GM12878 (cell line): ENCODE measurements at regions not wholly inside any gene's neighbourhood (a gene's known extent, or its start where the extent isn't known, plus 50 kb on each side); places are given as distances from the start of the nearest gene placed in this dataset.

Experiments used
- ATAC-seq: fragments of 200-7000 bp; cut with Tn5 transposase; 3 replicates; pipeline ENCODE4 v1.9.1; 2020; ENCODE audit warnings: mild to moderate bottlenecking, moderate library complexity
- BruUV-seq: library from RNA; stranded (reverse); fragments of 400-500 nt; replicated peaks from 2 replicates; lab custom pipeline; 2021; lab: Mats Ljungman, UMichigan
- CTCF ChIA-PET: fragments of 300-600 bp; sonication (Branson Sonifier 250); formaldehyde crosslinking; extraction: SDS; loops from one replicate; lab custom pipeline; 2021; ENCODE audit warnings: inconsistent platforms; lab: Yijun Ruan, JAX
- POLR2A ChIA-PET: fragments of 350-600 bp; formaldehyde crosslinking; extraction: SDS; loops from one replicate; lab custom pipeline; 2021; ENCODE audit warnings: inconsistent platforms; lab: Charles Lee
- RAD21 ChIA-PET: fragments of 300-600 bp; sonication (Branson Sonifier 250); formaldehyde crosslinking; loops from one replicate; lab custom pipeline; 2023; ENCODE audit warnings: antibody characterized with exemption; ENCODE audit not compliant: unreplicated experiment; lab: Charles Lee
- SMC1A ChIA-PET: fragments of 300-600 bp; sonication (Branson Sonifier 250); formaldehyde crosslinking; loops from one replicate; lab custom pipeline; 2023; ENCODE audit not compliant: unreplicated experiment, uncharacterized antibody; lab: Charles Lee
- DNase-seq: peaks from one replicate; pipeline ENCODE4 v3.0.0-alpha.2; 2011; ENCODE audit warnings: low read depth, low spot score
- FAIRE-seq: peaks from 3 replicates; lab custom pipeline; 2011; peaks lifted over from hg19 to GRCh38; lab: Jason Lieb, UNC
- H2AFZ ChIP-seq: 2 replicates; pipeline ENCODE4 v1.6.0; 2011; ENCODE audit warnings: low read depth, low read length, control low read depth; ENCODE audit not compliant: control insufficient read depth
- H3K27ac ChIP-seq: 2 replicates; pipeline ENCODE4 v1.5.1; 2011; ENCODE audit warnings: control low read depth; ENCODE audit not compliant: control insufficient read depth, insufficient read depth
- H3K27me3 ChIP-seq, 2 experiments: replicated peaks in 1 of 2; 2 replicates each; pipeline versions ENCODE4 v1.6.0 to v1.6.1; 2011; ENCODE audit warnings: low read length in 1 of 2; ENCODE audit not compliant: control insufficient read depth in 2 of 2, insufficient read depth in 2 of 2
- H3K36me3 ChIP-seq, 2 experiments: 2 replicates each; pipeline ENCODE4 v1.5.1; 2011; ENCODE audit warnings: low read length in 1 of 2; ENCODE audit not compliant: control insufficient read depth in 2 of 2, insufficient read depth in 2 of 2
- H3K4me1 ChIP-seq: 2 replicates; pipeline ENCODE4 v1.6.1; 2011; ENCODE audit warnings: mild to moderate bottlenecking, low read length, moderate library complexity, mixed read lengths; ENCODE audit not compliant: control insufficient read depth, insufficient read depth
- H3K4me2 ChIP-seq: 2 replicates; pipeline ENCODE4 v1.6.0; 2011; ENCODE audit warnings: control low read depth; ENCODE audit not compliant: control insufficient read depth, insufficient read depth
- H3K4me3 ChIP-seq: fragments of 200-600 bp; sonication (generic); 2 replicates; pipeline ENCODE4 v1.5.1; 2016
- H3K79me2 ChIP-seq: 2 replicates; pipeline ENCODE4 v1.6.0; 2011; ENCODE audit warnings: low read length; ENCODE audit not compliant: control insufficient read depth, insufficient read depth
- H3K9ac ChIP-seq: 2 replicates; pipeline ENCODE4 v1.8.0; 2011; ENCODE audit warnings: low read length, control low read depth, mixed read lengths; ENCODE audit not compliant: control insufficient read depth, insufficient read depth
- H3K9me3 ChIP-seq: replicated peaks from 3 replicates; pipeline ENCODE4 v1.5.1; 2011; ENCODE audit warnings: mild to moderate bottlenecking, low read length; ENCODE audit not compliant: control insufficient read depth, insufficient read depth
- H4K20me1 ChIP-seq: 2 replicates; pipeline ENCODE4 v1.6.0; 2011; ENCODE audit not compliant: control insufficient read depth, insufficient read depth
- BACH1 ChIP-seq: fragments of 450-650 bp; IDR thresholded peaks from 2 replicates; pipeline ENCODE4 v1.6.1; 2017; ENCODE audit warnings: mild to moderate bottlenecking, borderline replicate concordance
- DPF2 ChIP-seq: fragments of 450-650 bp; IDR thresholded peaks from 2 replicates; pipeline ENCODE4 v1.6.1; 2017; ENCODE audit warnings: mild to moderate bottlenecking
- FOXK2 ChIP-seq: fragments of 450-650 bp; IDR thresholded peaks from 2 replicates; pipeline ENCODE4 v1.6.1; 2017; ENCODE audit warnings: mild to moderate bottlenecking, moderate library complexity
- MYB ChIP-seq: fragments of 150-350 bp; IDR thresholded peaks from 2 replicates; pipeline ENCODE4 v1.6.1; 2014; ENCODE audit warnings: mild to moderate bottlenecking, low read depth, low read length, borderline replicate concordance
- NBN ChIP-seq: fragments of 450-650 bp; IDR thresholded peaks from 2 replicates; pipeline ENCODE4 v1.6.1; 2016
- NFIC ChIP-seq: IDR thresholded peaks from 2 replicates; pipeline ENCODE4 v1.6.1; 2012; ENCODE audit warnings: low read depth, mild to moderate bottlenecking, inconsistent platforms, low read length, moderate library complexity
- NFYA ChIP-seq: IDR thresholded peaks from 2 replicates; pipeline ENCODE4 v1.6.1; 2011; ENCODE audit warnings: low read depth, mild to moderate bottlenecking, low read length, improper control_type of control experiment, borderline replicate concordance
- PML ChIP-seq: IDR thresholded peaks from 2 replicates; pipeline ENCODE4 v1.6.1; 2012; ENCODE audit warnings: low read length, inconsistent platforms
- POU2F2 ChIP-seq: IDR thresholded peaks from 3 replicates; pipeline ENCODE4 v1.6.1; 2011; ENCODE audit warnings: low read depth, mild to moderate bottlenecking, low read length, borderline replicate concordance
- RCOR1 ChIP-seq: conservative IDR thresholded peaks from 2 replicates; pipeline ENCODE4 v1.6.1; 2012; ENCODE audit warnings: low read depth, low read length, improper control_type of control experiment
- SIX5 ChIP-seq: IDR thresholded peaks from 2 replicates; pipeline ENCODE4 v1.6.1; 2011; ENCODE audit warnings: mild to moderate bottlenecking, low read depth, low read length, moderate library complexity; ENCODE audit not compliant: severe bottlenecking
- TARDBP ChIP-seq: IDR thresholded peaks from 2 replicates; pipeline ENCODE4 v1.6.1; 2016; ENCODE audit warnings: borderline replicate concordance
- WGBS: methylation state at CpG from one replicate; pipeline ENCODE4 v1.1.6; 2016; ENCODE audit warnings: low lambda C conversion rate; ENCODE audit not compliant: insufficient replicate concordance, insufficient coverage; ENCODE audit errors: missing lambda C conversion rate; 5-methylcytosine and 5-hydroxymethylcytosine counted together
- in situ Hi-C: fragments of 300-500 bp; cut with MboI; formaldehyde crosslinking; loops from 9 replicates; pipeline ENCODE4 v1.14.3; 2018; ENCODE audit warnings: mixed read lengths
- intact Hi-C: fragments of 100-400 bp; cut with micrococcal nuclease; formaldehyde crosslinking; loops from one replicate; pipeline ENCODE4 v1.14.2; 2022; ENCODE audit not compliant: unreplicated experiment
- TF ChIP-seq, protein P1 (sequence below): IDR thresholded peaks from 2 replicates; pipeline ENCODE4 v1.6.1; 2012; ENCODE audit warnings: low read depth, low read length, improper control_type of control experiment
- TF ChIP-seq, protein P2 (sequence below): IDR thresholded peaks from 2 replicates; pipeline ENCODE4 v1.6.1; 2012; ENCODE audit warnings: low read length, inconsistent platforms

DNA sequence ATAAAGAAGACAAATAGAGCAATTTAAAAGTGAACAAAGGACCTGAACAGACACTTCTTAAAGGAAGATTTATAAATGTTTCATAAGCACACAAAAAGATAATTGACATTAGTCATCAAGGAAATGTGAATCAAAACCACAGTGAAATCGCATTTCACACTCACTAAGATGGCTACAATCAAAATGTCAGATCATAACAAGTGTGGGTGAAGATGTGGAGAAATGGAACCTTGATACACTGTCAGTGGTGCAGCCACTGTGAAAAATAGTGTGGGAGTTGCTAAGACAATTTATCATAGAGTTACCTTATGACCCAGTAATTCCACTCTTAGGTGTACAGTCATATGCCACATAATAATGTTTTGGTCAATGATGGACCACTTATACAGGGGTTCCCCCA is 54.5 kb upstream of the HTR4 start:
- Histone ChIP-seq H3K4me3 (no peak overlapping the region), H3K4me2 (no peak overlapping the region)
- CTCF ChIA-PET: no interaction called here
- 0% methylated on average over 1 of the region's 1 CpG for WGBS
- in situ Hi-C loops (no loop called here), intact Hi-C loops (no loop called here)
- no TSS peak for BruUV-seq
- TF ChIP-seq TARDBP: no peak
- no peak for TF ChIP-seq PML
- no peak for TF ChIP-seq NFYA
- TF ChIP-seq POU2F2: no peak
- TF ChIP-seq NFIC: no peak
- no peak for TF ChIP-seq DPF2
- TF ChIP-seq, protein P1, sequence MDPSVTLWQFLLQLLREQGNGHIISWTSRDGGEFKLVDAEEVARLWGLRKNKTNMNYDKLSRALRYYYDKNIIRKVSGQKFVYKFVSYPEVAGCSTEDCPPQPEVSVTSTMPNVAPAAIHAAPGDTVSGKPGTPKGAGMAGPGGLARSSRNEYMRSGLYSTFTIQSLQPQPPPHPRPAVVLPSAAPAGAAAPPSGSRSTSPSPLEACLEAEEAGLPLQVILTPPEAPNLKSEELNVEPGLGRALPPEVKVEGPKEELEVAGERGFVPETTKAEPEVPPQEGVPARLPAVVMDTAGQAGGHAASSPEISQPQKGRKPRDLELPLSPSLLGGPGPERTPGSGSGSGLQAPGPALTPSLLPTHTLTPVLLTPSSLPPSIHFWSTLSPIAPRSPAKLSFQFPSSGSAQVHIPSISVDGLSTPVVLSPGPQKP: no peak
- TF ChIP-seq FOXK2: no peak
- TF ChIP-seq MYB: no peak
- no peak for TF ChIP-seq SIX5
- TF ChIP-seq, protein P2, sequence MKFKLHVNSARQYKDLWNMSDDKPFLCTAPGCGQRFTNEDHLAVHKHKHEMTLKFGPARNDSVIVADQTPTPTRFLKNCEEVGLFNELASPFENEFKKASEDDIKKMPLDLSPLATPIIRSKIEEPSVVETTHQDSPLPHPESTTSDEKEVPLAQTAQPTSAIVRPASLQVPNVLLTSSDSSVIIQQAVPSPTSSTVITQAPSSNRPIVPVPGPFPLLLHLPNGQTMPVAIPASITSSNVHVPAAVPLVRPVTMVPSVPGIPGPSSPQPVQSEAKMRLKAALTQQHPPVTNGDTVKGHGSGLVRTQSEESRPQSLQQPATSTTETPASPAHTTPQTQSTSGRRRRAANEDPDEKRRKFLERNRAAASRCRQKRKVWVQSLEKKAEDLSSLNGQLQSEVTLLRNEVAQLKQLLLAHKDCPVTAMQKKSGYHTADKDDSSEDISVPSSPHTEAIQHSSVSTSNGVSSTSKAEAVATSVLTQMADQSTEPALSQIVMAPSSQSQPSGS: no peak
- no peak for TF ChIP-seq RCOR1
- TF ChIP-seq BACH1: no peak
- TF ChIP-seq NBN: no peak
- TF ChIP-seq, all 136 proteins: peak for 0
- Histone ChIP-seq H3K4me1 (no peaks in the 10 kb centered on the region), H3K27me3 (no peaks in the 10 kb centered on the region), H3K79me2 (no peaks in the 10 kb centered on the region), H3K36me3 (no peaks in the 10 kb centered on the region), H3K9me3 (no peaks in the 10 kb centered on the region), H3K9ac (no peak overlapping the region), H4K20me1 (no peaks in the 10 kb centered on the region), H3K27ac (no peak overlapping the region), H2AFZ (no peak overlapping the region)
- ChIA-PET SMC1A (interaction anchor here (1.1 kb wide), 2 partner anchors 19 to 23 kb away, joined by 3 read pairs; no protein-coding TSS in a partner anchor), RAD21 (no interaction called here), POLR2A (no interaction called here)
- no peak for FAIRE-seq
- DNase-seq: no peak
- ATAC-seq: no peak
